Mucosa of gallbladder (tissue), 1 donor: ENCODE measurements at regions not wholly inside any gene's neighbourhood (a gene's known extent, or its start where the extent isn't known, plus 50 kb on each side); places are given as distances from the start of the nearest gene placed in this dataset.
"Not testable (repeated sequence)": the region's sequence is repeated elsewhere in the genome, so short reads cannot be mapped to it uniquely, and the experiment has no call there.

Source experiments
- DNase-seq: peaks from one replicate; pipeline ENCODE4 v3.0.0-alpha.2; 2020; ENCODE audit warnings: low spot score
- donor health status: DM: no; HTN: no; CAD: no.

DNA sequence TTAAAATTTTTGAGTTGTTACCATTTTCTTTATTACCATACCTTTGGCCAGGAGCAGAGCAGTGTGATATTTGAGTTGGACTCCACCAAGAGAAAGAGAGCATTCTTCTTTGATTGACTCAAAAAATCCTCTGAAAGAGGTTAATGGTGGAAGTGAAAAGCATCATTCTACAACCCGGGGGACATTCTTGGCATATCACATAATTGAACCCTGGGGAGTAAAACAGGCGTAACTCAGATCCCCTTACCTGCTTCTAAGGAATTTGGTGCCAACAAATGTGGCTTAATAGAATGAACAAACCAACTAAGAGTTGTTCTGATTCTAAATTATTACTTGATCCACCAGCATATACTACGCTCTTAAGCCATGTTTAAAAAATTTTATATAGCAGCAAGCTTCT is 351.1 kb upstream of the DEPDC1 start:
- no peak for DNase-seq

DNA sequence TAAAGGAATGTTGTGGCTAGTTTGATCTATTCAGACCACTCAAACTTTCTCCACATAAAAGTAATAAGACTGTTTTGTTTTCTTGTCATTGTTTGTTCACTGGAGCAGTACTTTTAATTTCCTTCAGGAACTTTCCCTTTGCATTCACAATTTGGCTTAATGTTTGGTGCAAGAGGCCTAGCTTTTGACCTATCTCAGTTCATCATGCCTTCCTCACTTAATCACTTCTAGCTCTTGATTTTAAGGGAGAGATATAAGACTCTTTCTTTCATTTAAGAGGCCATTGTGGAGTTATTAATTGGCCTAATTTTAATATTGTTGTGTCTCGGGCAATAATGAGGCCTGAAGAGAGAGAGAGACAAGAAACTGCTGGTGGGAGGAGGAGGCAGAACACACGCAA is 371.7 kb upstream of the DEPDC1 start:
- no peak for DNase-seq

DNA sequence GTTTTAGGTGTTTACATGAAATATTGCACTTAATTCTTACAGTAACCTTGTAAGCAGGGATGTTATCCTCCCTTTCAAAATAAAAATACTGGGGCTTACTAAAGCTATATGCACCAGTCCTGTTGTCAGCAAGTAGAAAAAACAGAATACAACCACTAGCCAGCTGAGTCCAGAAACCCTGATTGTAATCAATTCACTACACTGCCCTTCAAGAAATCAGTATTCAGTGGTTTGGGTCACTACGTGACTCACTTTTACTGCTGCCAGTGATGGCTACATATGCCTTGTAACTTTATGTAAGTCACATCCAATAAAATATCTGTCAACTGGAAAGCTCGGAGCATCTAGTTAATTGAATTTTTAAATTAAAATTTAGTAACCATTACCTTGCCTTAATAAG is 376.3 kb upstream of the DEPDC1 start:
- DNase-seq, result no peak

DNA sequence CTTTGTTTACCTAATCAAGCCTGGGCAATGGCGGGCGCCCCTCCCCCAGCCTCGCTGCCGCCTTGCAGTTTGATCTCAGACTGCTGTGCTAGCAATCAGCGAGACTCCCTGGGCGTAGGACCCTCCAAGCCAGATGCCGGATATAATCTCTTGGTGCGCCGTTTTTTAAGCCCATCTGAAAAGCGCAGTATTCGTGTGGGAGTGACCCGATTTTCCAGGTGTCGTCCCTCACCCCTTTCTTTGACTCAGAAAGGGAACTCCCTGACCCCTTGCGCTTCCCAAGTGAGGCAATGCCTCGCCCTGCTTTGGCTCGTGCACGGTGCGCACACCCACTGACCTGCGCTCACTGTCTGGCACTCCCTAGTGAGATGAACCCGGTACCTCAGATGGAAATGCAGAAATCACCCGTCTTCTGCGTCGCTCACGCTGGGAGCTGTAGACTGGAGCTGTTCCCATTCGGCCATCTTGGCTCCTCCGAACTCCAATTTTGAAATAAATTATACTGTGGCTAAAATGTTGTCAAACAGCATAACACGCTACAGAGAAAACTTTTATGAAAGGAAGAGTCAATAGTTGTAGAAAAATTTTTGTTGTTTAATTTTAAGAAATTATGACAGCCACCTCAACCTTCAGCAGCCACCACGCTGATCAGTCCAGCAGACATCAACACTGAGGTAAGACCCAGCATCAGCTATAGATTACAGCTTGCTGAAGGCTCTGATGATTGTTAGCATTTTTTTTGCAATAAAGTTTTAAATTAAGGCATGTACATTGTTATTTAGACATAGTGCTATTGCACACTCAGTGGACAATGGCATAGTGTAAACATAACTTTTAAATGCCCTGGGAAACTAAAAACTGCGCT is 384.7 kb upstream of the DEPDC1 start:
- DNase-seq, result not testable (repeated sequence)

DNA sequence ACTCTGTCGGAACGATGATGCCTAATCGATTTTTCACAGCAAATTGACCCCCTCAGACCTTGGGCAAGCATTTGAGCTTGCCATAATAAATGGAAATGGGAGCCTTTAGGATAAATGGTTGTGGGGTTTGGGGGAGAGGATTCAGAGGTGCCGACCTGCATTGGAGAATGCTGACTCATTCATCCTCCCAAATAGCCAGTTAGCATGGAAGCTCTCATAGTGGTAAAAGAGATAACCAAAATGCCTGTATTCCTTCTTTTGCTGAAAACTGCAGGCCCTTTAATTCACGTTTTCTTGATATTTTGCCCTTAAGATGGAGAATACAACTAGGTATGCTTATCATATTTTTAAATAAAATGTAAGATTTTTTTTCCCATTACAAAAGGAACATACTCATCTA is 392.6 kb upstream of the DEPDC1 start:
- no peak for DNase-seq

DNA sequence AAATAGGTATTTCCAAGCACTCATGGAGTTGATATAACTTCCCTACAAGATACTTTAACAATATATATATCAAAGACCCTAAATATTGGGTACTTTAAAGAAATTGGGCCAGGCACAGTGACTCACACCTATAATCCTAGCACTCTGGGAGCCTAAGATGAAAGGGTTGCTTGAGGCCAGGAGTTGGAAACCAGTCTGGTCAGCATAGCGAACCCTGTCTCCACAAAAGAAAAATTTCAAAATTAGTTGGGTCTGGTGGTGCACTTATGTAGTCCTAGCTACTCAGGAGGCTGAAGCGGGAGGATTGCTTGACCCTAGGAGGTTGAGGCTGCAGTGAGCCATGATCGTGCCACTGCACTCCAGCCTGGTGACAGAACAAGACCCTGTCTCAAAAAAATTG is 393.9 kb upstream of the DEPDC1 start:
- DNase-seq, result no peak

DNA sequence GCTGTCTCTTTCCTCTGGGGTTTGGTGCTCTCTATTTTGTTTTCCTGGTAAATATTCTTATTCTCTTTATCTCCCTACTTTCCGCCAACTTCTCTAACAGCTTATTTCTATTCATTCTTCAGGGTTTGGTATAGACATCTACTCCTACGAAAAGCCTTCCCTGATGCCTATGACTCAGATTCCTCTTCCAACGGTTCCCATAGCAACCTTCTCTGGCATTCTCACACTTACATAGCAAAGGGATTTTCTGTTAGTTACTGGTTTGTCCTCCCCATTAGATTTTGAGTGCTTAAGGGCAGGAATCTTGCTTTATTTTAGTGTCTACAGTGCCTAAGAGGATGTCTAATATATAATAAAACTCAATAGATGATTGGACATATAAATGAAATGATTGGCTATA is 407.6 kb upstream of the DEPDC1 start:
- no peak for DNase-seq

DNA sequence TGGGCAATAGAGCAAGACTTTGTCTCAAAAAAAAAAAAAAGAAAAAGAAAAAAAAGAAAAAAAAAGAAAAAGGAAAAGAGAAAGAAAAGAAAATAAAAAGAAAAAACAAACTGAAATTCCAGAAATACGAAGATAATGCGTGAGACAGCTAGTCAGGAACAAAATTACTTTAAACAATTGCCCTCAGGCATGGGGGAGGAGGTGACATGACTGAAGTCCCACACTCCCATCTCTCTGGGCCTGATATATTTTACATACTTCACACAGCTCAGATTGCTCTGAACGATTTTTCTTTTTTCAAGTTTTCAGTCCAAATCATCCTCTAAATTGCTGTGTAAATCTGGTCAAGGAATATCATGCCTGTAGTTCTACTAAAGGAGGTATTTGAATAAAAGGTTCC is 409.5 kb upstream of the DEPDC1 start:
- no peak for DNase-seq

DNA sequence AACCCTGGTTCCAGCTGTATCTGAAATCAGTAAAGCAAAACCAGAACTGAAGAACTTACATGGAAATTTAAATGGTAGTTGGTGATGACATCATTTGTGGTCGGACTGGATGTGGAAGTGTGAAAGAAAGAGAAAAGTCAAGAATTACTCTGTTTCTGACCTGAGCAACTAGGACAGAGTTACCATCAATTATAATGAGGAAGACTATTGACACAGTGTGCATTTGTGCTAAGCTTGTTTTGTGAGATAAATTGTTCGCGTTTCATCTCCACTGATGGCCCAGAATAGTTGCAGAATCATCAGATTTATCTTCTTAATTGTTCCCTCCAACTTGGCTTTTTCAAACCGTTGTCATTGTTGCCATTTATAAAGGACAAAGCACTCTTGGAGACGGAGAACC is 410.6 kb upstream of the DEPDC1 start:
- no peak for DNase-seq

DNA sequence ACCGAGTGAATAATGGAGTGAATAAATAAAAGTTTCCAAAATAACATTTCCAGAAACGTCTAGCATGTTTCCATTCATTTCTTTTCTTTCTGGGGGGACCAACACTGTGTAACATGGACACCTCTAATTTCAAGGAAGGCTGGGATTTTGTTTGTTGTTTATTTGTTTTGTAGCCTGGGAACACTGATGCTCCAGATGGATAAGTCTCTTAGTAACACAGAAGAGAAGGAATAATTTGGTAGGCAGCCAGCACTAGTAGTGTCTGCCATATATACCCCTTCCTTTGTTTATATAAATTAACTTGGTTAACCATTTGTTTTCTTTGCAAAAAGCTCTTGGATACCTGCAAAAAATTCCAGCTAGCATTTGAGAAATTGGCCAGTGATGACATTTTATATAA is 411.4 kb upstream of the DEPDC1 start:
- no peak for DNase-seq

DNA sequence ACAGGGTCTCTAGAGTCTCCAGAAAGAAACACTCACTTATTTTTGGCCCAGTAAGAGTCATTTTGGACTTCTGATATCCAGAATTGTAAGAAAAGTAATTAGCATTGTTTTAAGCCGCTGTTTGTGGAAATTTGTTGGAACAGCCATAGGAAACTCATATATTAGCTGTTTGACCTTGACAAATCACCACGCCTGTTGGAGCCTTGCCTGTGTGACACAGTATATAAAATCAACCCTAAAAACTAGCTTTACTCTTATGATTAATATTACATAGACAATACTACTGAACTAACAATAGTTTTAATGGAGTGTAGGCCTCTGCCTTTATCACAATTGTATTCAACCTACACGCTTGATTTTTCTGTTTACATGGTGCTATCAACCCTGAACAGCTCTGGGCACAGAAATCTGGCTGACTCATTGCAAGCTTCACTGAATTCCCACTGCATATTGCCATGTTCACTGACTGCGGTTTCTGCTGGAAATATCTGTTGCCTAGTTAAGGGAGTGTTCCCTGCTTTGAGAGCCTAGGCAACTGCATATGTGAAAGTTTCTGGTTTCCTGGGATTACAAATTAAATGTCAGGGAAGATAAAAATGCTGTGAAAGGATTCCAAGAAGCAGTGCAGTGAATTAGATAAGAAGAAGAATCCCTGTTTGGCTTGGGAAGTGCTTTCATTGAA is 419.5 kb upstream of the DEPDC1 start:
- DNase-seq, result peak; percentile 23

DNA sequence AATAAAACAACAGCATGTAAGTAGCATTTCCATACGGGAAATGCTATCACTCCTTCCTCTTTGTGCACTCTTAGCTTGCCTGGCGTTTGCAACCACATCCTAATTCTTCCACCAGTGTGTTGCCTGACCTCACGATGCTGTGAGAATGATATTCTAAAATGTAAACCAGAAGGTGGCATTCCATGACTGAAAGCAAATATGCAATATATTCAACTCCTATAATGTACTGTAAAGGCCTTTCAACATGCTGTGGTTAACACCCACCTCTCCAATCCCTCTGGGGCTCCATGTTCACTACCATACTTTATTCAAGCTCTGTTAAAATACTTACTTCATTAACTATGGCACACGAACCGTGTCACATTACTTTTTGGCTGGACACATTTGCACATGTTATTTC is 420.6 kb upstream of the DEPDC1 start:
- no peak for DNase-seq

DNA sequence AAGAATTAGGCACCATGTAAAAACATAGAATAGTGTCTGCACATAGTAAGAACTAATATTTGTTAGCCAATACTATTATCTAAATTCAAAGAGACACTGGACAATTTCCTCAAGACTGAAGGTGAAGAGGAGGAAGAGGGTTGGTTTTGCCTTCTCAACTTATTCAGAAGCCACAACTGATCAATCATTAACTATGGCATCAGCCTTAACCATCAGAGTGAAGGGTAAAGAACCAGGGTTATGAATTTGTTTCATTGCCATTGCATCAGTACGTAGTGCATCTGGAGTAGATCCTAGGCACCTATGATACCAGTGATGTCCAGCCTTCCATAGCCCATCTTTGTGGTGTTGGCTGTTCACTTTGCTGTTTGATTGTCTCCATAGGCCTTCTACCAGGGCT is 421.7 kb upstream of the DEPDC1 start:
- no peak for DNase-seq

DNA sequence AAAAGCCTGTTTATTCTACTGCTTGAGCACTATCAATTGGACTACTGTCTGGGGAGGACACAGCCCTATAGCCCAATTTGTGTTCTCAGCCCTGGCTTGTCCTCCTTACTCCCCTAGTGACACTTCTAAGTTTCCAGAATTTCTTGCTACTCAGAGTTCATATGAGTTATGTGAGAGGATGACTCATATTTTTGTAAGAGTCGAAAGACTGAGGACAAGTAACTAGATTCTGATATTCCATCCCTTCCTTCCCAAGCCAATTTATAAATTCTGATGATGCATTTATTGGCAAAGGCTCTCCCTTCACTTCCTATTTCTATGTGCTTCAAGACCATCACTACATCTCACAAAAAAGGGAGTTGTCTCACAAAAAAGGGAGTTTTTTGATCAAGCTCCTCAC is 422.2 kb upstream of the DEPDC1 start:
- DNase-seq, result no peak

DNA sequence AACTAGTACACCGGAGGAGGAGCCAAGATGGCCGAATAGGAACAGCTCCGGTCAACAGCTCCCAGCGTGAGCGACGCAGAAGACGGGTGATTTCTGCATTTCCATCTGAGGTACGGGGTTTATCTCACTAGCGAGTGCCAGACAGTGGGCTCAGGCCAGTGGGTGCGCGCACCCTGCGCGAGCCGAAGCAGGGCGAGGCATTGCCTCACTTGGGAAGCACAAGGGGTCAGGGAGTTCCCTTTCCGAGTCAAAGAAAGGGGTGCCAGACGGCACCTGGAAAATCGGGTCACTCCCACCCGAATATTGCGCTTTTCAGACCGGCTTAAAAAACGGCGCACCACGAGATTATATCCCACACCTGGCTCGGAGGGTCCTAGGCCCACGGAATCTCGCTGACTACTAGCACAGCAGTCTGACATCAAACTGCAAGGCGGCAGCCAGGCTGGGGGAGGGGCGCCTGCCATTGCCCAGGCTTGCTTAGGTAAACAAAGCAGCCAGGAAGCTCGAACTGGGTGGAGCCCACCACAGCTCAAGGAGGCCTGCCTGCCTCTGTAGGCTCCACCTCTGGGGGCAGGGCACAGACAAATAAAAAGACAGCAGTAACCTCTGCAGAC is 426.7 kb upstream of the DEPDC1 start:
- not testable (repeated sequence) for DNase-seq

DNA sequence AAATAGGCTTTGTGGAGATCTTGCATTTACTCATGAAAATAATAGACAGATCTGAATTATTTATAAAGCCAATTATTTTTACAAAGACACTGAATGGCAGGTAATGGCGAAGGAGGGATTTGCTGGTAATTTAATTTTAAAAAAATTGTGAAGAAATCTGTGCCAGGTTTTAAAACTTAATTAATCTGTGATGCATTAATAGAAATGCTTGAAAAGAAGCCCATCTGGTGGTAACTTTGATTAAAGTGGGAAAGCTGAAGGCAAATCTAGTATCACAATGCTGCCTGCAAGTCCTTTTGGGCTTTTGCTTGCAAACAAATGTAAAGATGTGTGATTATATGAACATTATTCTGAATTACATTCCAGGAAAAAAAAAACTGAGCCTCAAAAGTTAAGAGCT is 433.2 kb upstream of the DEPDC1 start:
- DNase-seq, result no peak

DNA sequence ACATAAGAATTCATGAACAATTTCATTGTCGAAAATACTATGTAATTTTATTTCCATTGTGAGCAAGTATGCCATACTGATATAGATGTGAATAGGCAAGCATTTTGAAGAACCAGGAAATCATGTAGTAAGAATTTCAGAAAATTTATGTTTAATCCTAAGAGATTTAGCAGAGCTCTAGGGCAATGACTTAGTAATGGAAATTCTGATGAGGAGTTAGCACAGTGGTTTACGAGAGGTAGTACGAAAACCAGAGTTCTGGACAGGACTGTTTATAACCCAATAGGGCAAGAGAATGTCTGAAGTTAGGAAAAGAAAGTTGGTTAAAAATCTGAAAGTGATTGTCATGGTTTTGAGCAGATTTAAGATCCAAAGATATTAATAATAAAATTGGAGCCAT is 439.6 kb upstream of the DEPDC1 start:
- no peak for DNase-seq

DNA sequence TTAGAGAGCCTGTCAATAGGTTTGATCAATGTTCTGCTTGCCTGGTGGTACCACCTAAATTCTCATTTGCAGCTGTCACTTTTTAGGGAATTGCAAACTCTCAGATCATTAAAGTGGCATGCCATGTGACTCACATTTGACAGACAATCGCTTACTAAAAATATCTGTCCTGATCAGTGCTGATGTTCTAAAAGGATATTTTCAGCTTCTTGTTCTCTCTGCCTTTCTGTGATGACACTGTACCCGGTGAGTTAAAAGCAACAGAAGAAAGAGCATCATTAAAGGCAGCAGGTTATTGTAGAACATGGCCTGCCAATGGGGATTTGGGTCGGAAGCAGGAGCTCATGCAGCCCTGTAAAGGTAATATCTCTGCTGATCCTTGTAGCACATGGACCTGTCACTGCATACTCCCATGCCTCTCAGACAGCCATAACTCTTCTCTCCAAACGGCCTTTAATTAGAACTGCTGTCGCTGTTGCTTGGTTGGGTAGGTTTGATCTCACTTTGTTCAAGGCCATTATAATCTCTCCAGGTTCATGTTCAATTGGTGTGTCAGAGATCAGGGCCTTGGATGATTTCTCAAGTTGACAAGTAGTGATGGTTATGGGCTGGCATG is 441.3 kb upstream of the DEPDC1 start:
- DNase-seq, result no peak

DNA sequence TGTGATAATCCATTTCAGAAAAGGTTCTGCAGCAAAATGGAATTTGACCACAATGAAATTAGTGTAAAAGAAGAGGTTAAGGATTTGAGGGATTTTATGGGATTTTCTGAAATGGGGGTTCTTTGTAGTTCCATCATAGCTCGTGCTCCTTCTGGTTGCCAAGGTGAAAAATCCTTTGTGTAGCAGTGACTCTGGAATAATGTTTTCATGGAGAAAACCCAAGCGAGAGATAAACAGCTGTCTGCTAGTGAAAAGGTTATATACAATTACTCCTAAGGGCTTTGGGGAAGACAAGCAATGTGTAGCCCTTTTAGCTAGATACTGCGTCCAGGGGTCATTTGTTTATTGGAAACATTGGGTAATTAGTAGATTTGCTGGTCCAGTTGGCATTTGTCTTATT is 453.2 kb upstream of the DEPDC1 start:
- no peak for DNase-seq

DNA sequence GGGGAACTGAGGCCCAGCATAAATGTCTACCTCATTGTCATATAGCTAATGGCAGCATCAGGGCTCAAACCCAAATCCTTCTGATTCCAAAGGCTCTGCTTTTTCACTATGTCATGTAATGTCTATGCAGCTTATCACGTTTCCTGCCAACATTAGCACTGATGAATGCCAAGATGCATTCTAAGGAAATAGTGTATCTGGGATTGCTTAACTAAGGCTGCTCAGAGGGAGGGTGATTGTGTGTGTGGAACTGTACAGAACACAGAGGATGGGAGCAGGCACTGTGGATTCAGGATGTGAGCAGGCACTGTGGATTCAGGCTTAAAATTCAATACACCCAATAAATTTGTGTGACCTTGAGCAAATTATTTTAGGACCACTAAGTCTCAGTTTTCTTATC is 456.4 kb upstream of the DEPDC1 start:
- no peak for DNase-seq

DNA sequence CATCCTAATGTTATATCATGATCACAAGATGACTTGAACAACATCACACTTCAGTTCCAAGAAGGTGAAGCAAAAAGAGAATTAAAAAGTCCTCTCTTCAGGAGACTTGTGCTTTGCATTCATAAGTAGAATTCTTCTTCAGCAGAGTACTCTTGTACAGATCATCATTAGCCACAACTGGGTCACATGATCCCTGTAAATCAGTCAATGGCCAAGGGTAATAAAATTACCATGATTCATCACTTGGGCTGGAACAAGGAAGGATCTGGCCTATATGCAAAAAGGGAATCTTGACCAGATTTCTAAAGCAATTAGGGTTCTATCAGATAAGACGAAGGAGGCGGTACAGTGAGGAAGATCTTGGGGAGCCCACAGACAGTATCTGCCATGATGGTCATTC is 458.0 kb upstream of the DEPDC1 start:
- no peak for DNase-seq

DNA sequence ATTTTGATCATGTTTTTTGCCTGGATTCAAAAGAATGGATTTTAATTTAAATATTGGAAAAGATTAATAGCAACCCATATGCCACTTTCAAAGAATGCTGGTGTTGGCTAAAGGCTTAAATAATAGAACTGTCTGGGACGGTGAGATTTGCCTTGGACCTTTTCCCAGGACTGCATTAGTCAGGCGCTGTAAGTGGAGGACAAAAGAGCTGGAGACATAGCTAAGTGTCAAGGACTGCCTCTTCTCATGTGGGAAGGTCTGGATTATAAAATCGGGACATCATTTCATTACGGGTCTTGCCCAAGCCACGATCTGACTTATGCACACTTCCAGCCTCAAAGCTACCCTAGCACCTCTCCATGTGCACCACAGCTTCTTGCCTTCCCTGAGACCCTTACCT is 458.5 kb upstream of the DEPDC1 start:
- no peak for DNase-seq

DNA sequence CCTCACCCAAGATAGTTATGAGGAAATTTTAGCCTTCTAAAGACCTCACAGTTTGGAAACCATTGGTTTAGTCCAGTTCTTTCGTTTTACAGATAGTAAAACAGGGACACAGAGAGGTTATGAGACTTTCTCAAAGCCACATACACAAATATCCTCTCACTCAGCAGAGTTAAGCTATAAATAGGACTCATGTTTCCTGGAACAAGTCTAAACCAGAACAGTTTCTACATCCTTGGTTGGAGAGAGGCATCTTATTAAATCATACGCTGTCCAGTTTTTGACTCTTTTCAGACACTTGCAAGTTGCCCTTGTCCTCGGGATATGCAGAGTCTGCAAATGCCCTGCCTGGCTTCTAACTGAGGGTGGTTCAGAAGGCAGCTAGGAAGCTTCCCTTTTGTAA is 462.1 kb upstream of the DEPDC1 start:
- DNase-seq, result no peak
